22Rv1 (cell line): ENCODE measurements at regions not wholly inside any gene's neighbourhood (a gene's known extent, or its start where the extent isn't known, plus 50 kb on each side); places are given as distances from the start of the nearest gene placed in this dataset.

Experiments used
- H3K27ac ChIP-seq: fragments of 450-650 bp; 2 replicates; pipeline ENCODE4 v1.5.1; 2017
- CTCF ChIP-seq: fragments of 450-650 bp; IDR thresholded peaks from 2 replicates; pipeline ENCODE4 v1.5.1; 2017; ENCODE audit warnings: mild to moderate bottlenecking
- ZFX ChIP-seq: fragments of 450-650 bp; IDR thresholded peaks from 2 replicates; pipeline ENCODE4 v1.6.1; 2017; ENCODE audit warnings: antibody characterized with exemption, borderline replicate concordance

GRCh38 chr12:115405471-115405860, 721.5 kb upstream of the TBX3 start:
- H3K27ac ChIP-seq: no peak overlapping the region
- no peak for TF ChIP-seq CTCF
- no peak for TF ChIP-seq ZFX

GRCh38 chr12:115404761-115405470, 720.9 kb upstream of the TBX3 start:
- H3K27ac ChIP-seq: no peak overlapping the region
- TF ChIP-seq CTCF (no peak), ZFX (no peak)

- TF ChIP-seq ZFX: no peak
- H3K27ac ChIP-seq: no peak overlapping the region
Observed at GRCh38 chr12:115403689-115404088, 719.7 kb upstream of the TBX3 start.

- H3K27ac ChIP-seq: no peak overlapping the region
- TF ChIP-seq ZFX: no peak
- TF ChIP-seq CTCF: no peak
Observed at GRCh38 chr12:115403253-115403652, 719.3 kb upstream of the TBX3 start.

GRCh38 chr12:115402443-115403180, 718.6 kb upstream of the TBX3 start:
- TF ChIP-seq CTCF (no peak), ZFX (no peak)
- H3K27ac ChIP-seq: no peak overlapping the region

- no peak overlapping the region for H3K27ac ChIP-seq
- no peak for TF ChIP-seq CTCF
- TF ChIP-seq ZFX: no peak
Observed at GRCh38 chr12:115401761-115402160, 717.8 kb upstream of the TBX3 start.

- no peak overlapping the region for H3K27ac ChIP-seq
- TF ChIP-seq ZFX: no peak
- no peak for TF ChIP-seq CTCF
Observed at GRCh38 chr12:115400011-115400410, 716.0 kb upstream of the TBX3 start.
